GM23338 (cell line): ENCODE measurements at regions not wholly inside any gene's neighbourhood (a gene's known extent, or its start where the extent isn't known, plus 50 kb on each side); places are given as distances from the start of the nearest gene placed in this dataset.

ENCODE experiments used
- ATAC-seq: fragments of 200-7000 bp; cut with Tn5 transposase; 3 replicates; pipeline ENCODE4 v1.9.1; 2020
- DNase-seq: peaks from one replicate; pipeline ENCODE4 v3.0.0-alpha.2; 2015; ENCODE audit warnings: low spot score
- H2AFZ ChIP-seq: fragments of 200-600 bp; sonication (generic); 2 replicates; pipeline ENCODE4 v1.8.0; 2016; ENCODE audit warnings: antibody characterized with exemption, mild to moderate bottlenecking, moderate library complexity
- H3F3A ChIP-seq: fragments of 200-600 bp; sonication (generic); replicated peaks from 2 replicates; pipeline ENCODE4 v1.8.0; 2017; ENCODE audit warnings: antibody characterized with exemption, mixed run types, low read depth
- H3K27ac ChIP-seq: fragments of 200-600 bp; sonication (generic); 2 replicates; pipeline ENCODE4 v1.6.1; 2016; ENCODE audit warnings: low read depth
- H3K27me3 ChIP-seq: fragments of 200-600 bp; sonication (generic); 2 replicates; pipeline ENCODE4 v1.8.0; 2016; ENCODE audit warnings: mild to moderate bottlenecking, mixed run types, moderate library complexity; ENCODE audit not compliant: insufficient read depth
- H3K36me3 ChIP-seq: fragments of 200-600 bp; sonication (generic); 2 replicates; pipeline ENCODE4 v1.8.0; 2016; ENCODE audit warnings: mild to moderate bottlenecking; ENCODE audit not compliant: insufficient read depth
- H3K4me1 ChIP-seq: fragments of 200-600 bp; sonication (generic); 2 replicates; pipeline ENCODE4 v1.8.0; 2016; ENCODE audit warnings: mild to moderate bottlenecking, moderate library complexity; ENCODE audit not compliant: insufficient read depth
- H3K4me2 ChIP-seq: fragments of 200-600 bp; sonication (generic); 2 replicates; pipeline ENCODE4 v1.7.1; 2017; ENCODE audit warnings: mixed run types
- H3K4me3 ChIP-seq: fragments of 200-600 bp; sonication (generic); 2 replicates; pipeline ENCODE4 v1.6.1; 2016; ENCODE audit warnings: mixed run types
- H3K79me2 ChIP-seq: fragments of 200-600 bp; sonication (generic); replicated peaks from 2 replicates; pipeline ENCODE4 v1.8.0; 2017; ENCODE audit warnings: mild to moderate bottlenecking; ENCODE audit not compliant: insufficient read depth
- H3K9me2 ChIP-seq: fragments of 200-600 bp; sonication (generic); 2 replicates; pipeline ENCODE4 v1.8.0; 2017; ENCODE audit not compliant: insufficient read depth
- H4K20me1 ChIP-seq: fragments of 200-600 bp; sonication (generic); replicated peaks from 2 replicates; pipeline ENCODE4 v1.8.0; 2017; ENCODE audit warnings: mild to moderate bottlenecking; ENCODE audit not compliant: insufficient read depth
- H3K27ac Mint-ChIP-seq: 2 replicates; pipeline ENCODE4 v1.8.0; 2020; ENCODE audit warnings: inconsistent platforms, mild to moderate bottlenecking, moderate library complexity, mixed read lengths
- H3K27me3 Mint-ChIP-seq: 3 replicates; pipeline ENCODE4 v1.8.0; 2022; ENCODE audit warnings: low read depth, mild to moderate bottlenecking, moderate library complexity, mixed read lengths, inconsistent platforms; ENCODE audit not compliant: insufficient read depth, poor library complexity
- H3K36me3 Mint-ChIP-seq: 3 replicates; pipeline ENCODE4 v1.8.0; 2021; ENCODE audit warnings: low read depth, mild to moderate bottlenecking, inconsistent platforms, moderate library complexity, mixed read lengths
- H3K4me1 Mint-ChIP-seq: 3 replicates; pipeline ENCODE4 v1.8.0; 2020; ENCODE audit warnings: mild to moderate bottlenecking, inconsistent platforms, mixed read lengths
- H3K4me3 Mint-ChIP-seq: 3 replicates; pipeline ENCODE4 v1.8.0; 2021; ENCODE audit warnings: moderate library complexity, mild to moderate bottlenecking, inconsistent platforms, mixed read lengths
- H3K9me3 Mint-ChIP-seq: 3 replicates; pipeline ENCODE4 v1.8.0; 2020; ENCODE audit warnings: moderate library complexity, mild to moderate bottlenecking, inconsistent platforms, mixed read lengths
- CTCF ChIP-seq, 2 experiments: fragments of 200-600 bp in 1 of 2; sonication (generic) in 1 of 2; conservative IDR thresholded peaks; 2 replicates each; pipeline versions ENCODE4 v1.5.1 to v1.6.1; 2016 to 2017; ENCODE audit warnings: antibody characterized with exemption in 2 of 2, low read depth in 2 of 2, mild to moderate bottlenecking in 2 of 2, moderate library complexity in 1 of 2
- EZH2 ChIP-seq: fragments of 200-600 bp; sonication (generic); IDR thresholded peaks from one replicate; pipeline ENCODE4 v1.8.0; 2017; ENCODE audit warnings: antibody characterized with exemption, mild to moderate bottlenecking, low read depth; ENCODE audit not compliant: unreplicated experiment
- EZH2phosphoT487 ChIP-seq: fragments of 200-600 bp; sonication (generic); IDR thresholded peaks from one replicate; pipeline ENCODE4 v1.8.1; 2018; ENCODE audit warnings: antibody characterized with exemption; ENCODE audit not compliant: unreplicated experiment
- JUNB ChIP-seq: IDR thresholded peaks from one replicate; pipeline ENCODE4 v1.6.1; 2016; ENCODE audit warnings: antibody characterized with exemption; ENCODE audit not compliant: unreplicated experiment
- NANOG ChIP-seq: IDR thresholded peaks from 2 replicates; pipeline ENCODE4 v1.6.1; 2016; ENCODE audit warnings: antibody characterized with exemption, borderline replicate concordance
- POLR2AphosphoS5 ChIP-seq: IDR thresholded peaks from 2 replicates; pipeline ENCODE4 v1.6.1; 2016; ENCODE audit warnings: antibody characterized with exemption, low read depth
- REST ChIP-seq: IDR thresholded peaks from one replicate; pipeline ENCODE4 v1.6.1; 2018; ENCODE audit warnings: antibody characterized with exemption; ENCODE audit not compliant: unreplicated experiment
- STAT1 ChIP-seq: IDR thresholded peaks from one replicate; pipeline ENCODE4 v1.6.1; 2016; ENCODE audit warnings: antibody characterized with exemption; ENCODE audit not compliant: unreplicated experiment
- ZNF114 ChIP-seq: fragments of 250-450 bp; sonication (Bioruptor Pico); IDR thresholded peaks from 2 replicates; pipeline ENCODE4 v1.5.0; 2020; ENCODE audit warnings: mild to moderate bottlenecking, moderate library complexity
- ZNF462 ChIP-seq: fragments of 250-450 bp; sonication (Bioruptor Pico); IDR thresholded peaks from 2 replicates; pipeline ENCODE4 v1.5.0; 2020; ENCODE audit warnings: mild to moderate bottlenecking, moderate library complexity

GRCh38 chr12:60263836-60264493, 668.1 kb downstream of the SLC16A7 start (continued):
- TF ChIP-seq STAT1 = no peak
- no peak for TF ChIP-seq EZH2
- TF ChIP-seq ZNF114 (CRISPR knock-in tag) = no peak
- TF ChIP-seq JUNB = no peak
- TF ChIP-seq REST = no peak
- TF ChIP-seq POLR2AphosphoS5 = no peak

- H3K4me1 ChIP-seq = no peaks in the 10 kb centered on the region
- Mint-ChIP-seq H3K36me3 (peaks cover 3% of the 10 kb centered on the region; the same call in 1 of the 3 replicates), H3K27ac (no peak overlapping the region), H3K4me1 (no peaks in the 10 kb centered on the region), H3K4me3 (no peak overlapping the region), H3K27me3 (no peaks in the 10 kb centered on the region), H3K9me3 (peaks cover 6% of the 10 kb centered on the region)
- H3K4me3 ChIP-seq = no peak overlapping the region
- no peaks in the 10 kb centered on the region for H3K27me3 ChIP-seq
- no peak for ATAC-seq
- H3K9me2 ChIP-seq = no peaks in the 10 kb centered on the region
- no peaks in the 10 kb centered on the region for H3K79me2 ChIP-seq
- H3K4me2 ChIP-seq = no peak overlapping the region
- H4K20me1 ChIP-seq = no peaks in the 10 kb centered on the region
- no peaks in the 10 kb centered on the region for H3F3A ChIP-seq
- H3K27ac ChIP-seq = no peak overlapping the region
- no peaks in the 10 kb centered on the region for H3K36me3 ChIP-seq
- DNase-seq = no peak
- no peak overlapping the region for H2AFZ ChIP-seq
- TF ChIP-seq ZNF462 = no peak
- no peak for TF ChIP-seq JUNB
- TF ChIP-seq NANOG = no peak
- no peak for TF ChIP-seq EZH2phosphoT487
- TF ChIP-seq CTCF (conservative IDR thresholded peaks at IDR 0.05; ENCODE audit: low read depth in 2 of 2) = no peak
- no peak for TF ChIP-seq STAT1
- TF ChIP-seq REST = no peak
These were observed 669.9 kb downstream of the SLC16A7 start for GRCh38 chr12:60265741-60266140.
